ENCODE measurements at regions not wholly inside any gene's neighbourhood (a gene's known extent, or its start where the extent isn't known, plus 50 kb on each side); places are given as distances from the start of the nearest gene placed in this dataset.

- no peak for DNase-seq
- Histone ChIP-seq H3K4me1 (no peaks in the 10 kb centered on the region), H3K36me3 (no peaks in the 10 kb centered on the region), H3K4me3 (no peak overlapping the region), H3K27me3 (ENCODE audit: low read depth) (peaks cover 74% of the 10 kb centered on the region), H3K27ac (replicated peaks) (no peak overlapping the region), H3K9me3 (replicated peaks) (no peaks in the 10 kb centered on the region)
- no peak for TF ChIP-seq CTCF (IDR thresholded peaks at IDR 0.05; ENCODE audit: borderline replicate concordance)
- intact Hi-C loops (cut with micrococcal nuclease) = no loop called here
Measured at GRCh38 chr1:4137621-4138415, 237.7 kb upstream of the C1orf174 start.

GRCh38 chr1:4139646-4140045, 239.6 kb upstream of the C1orf174 start:
- TF ChIP-seq CTCF (IDR thresholded peaks at IDR 0.05; ENCODE audit: borderline replicate concordance) = no peak
- Histone ChIP-seq H3K9me3 (replicated peaks) (no peaks in the 10 kb centered on the region), H3K27me3 (ENCODE audit: low read depth) (peaks cover 56% of the 10 kb centered on the region), H3K4me3 (no peak overlapping the region), H3K4me1 (no peaks in the 10 kb centered on the region), H3K27ac (replicated peaks) (no peak overlapping the region), H3K36me3 (no peaks in the 10 kb centered on the region)
- no peak for DNase-seq
- intact Hi-C loops (cut with micrococcal nuclease) = no loop called here

GRCh38 chr1:4140241-4140640, 240.2 kb upstream of the C1orf174 start:
- intact Hi-C loops (cut with micrococcal nuclease) = no loop called here
- Histone ChIP-seq H3K27me3 (ENCODE audit: low read depth) (peaks cover 50% of the 10 kb centered on the region), H3K4me3 (no peak overlapping the region), H3K27ac (replicated peaks) (no peak overlapping the region), H3K9me3 (replicated peaks) (no peaks in the 10 kb centered on the region), H3K36me3 (no peaks in the 10 kb centered on the region), H3K4me1 (no peaks in the 10 kb centered on the region)
- TF ChIP-seq CTCF (IDR thresholded peaks at IDR 0.05; ENCODE audit: borderline replicate concordance) = no peak
- DNase-seq = no peak

GRCh38 chr1:4140821-4141220, 240.7 kb upstream of the C1orf174 start:
- no peak overlapping the region for H3K4me3 ChIP-seq
- H3K36me3 ChIP-seq = no peaks in the 10 kb centered on the region
- H3K27me3 ChIP-seq (ENCODE audit: low read depth) = peaks cover 50% of the 10 kb centered on the region
- no peak for DNase-seq
- H3K4me1 ChIP-seq = no peaks in the 10 kb centered on the region
- H3K27ac ChIP-seq (replicated peaks) = no peak overlapping the region
- no peak for TF ChIP-seq CTCF (IDR thresholded peaks at IDR 0.05; ENCODE audit: borderline replicate concordance)
- H3K9me3 ChIP-seq (replicated peaks) = no peaks in the 10 kb centered on the region
- intact Hi-C loops (cut with micrococcal nuclease) = no loop called here

- Histone ChIP-seq H3K4me1 (no peaks in the 10 kb centered on the region), H3K9me3 (replicated peaks) (no peaks in the 10 kb centered on the region), H3K4me3 (no peak overlapping the region), H3K27ac (replicated peaks) (no peak overlapping the region), H3K27me3 (ENCODE audit: low read depth) (peaks cover 52% of the 10 kb centered on the region), H3K36me3 (no peaks in the 10 kb centered on the region)
- no peak for DNase-seq
- intact Hi-C loops (cut with micrococcal nuclease) = no loop called here
- no peak for TF ChIP-seq CTCF (IDR thresholded peaks at IDR 0.05; ENCODE audit: borderline replicate concordance)
Measured at GRCh38 chr1:4144349-4144971, 244.4 kb upstream of the C1orf174 start.

All from left ventricle myocardium inferior (tissue), 1 donor.